ENCODE measurements at regions not wholly inside any gene's neighbourhood (a gene's known extent, or its start where the extent isn't known, plus 50 kb on each side); places are given as distances from the start of the nearest gene placed in this dataset.

DNA sequence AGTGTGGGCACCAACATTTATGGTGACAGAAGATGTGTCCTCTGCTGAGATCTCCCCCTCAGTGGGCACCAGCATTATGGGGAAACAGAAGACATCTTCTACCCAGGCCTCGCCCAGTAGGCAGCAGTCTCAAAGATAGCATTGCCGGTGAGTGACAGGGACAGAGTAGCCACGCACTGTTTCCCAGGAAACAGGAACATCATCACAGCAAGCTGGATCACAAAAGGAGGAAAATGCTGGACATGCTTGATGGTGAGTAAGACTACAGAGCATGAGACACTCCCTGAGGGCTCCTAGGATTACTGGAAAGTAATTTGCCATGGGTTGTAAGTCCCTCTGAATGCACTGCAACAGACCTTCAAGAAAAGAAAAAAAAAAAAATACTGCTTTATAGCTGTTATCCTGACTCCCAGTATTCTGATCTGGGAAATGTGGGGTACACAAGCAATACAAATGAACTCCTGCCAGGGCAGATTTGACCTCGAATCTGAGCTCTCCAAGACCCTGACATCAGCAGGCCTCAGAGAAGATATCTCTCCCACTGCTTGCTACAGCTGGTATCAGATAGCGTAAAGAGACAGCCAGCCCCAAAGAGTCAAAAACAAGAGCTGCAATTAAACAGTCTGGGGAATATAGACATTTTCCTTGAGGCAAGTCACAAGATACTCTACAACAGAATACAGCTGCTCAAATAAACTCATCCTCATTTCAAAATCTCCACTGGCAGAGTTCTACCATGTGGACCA lies 180.4 kb downstream of the RBM26 start:
- no peak for TF ChIP-seq EZH2 (IDR thresholded peaks at IDR 0.05; ENCODE audit: borderline replicate concordance, low read length)
- TF ChIP-seq, protein P1, sequence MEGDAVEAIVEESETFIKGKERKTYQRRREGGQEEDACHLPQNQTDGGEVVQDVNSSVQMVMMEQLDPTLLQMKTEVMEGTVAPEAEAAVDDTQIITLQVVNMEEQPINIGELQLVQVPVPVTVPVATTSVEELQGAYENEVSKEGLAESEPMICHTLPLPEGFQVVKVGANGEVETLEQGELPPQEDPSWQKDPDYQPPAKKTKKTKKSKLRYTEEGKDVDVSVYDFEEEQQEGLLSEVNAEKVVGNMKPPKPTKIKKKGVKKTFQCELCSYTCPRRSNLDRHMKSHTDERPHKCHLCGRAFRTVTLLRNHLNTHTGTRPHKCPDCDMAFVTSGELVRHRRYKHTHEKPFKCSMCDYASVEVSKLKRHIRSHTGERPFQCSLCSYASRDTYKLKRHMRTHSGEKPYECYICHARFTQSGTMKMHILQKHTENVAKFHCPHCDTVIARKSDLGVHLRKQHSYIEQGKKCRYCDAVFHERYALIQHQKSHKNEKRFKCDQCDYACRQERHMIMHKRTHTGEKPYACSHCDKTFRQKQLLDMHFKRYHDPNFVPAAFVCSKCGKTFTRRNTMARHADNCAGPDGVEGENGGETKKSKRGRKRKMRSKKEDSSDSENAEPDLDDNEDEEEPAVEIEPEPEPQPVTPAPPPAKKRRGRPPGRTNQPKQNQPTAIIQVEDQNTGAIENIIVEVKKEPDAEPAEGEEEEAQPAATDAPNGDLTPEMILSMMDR (IDR thresholded peaks at IDR 0.05; ENCODE audit: low read length) = no peak
- Histone ChIP-seq H4K20me1 (ENCODE audit: insufficient read depth, low read length) (no peaks in the 10 kb centered on the region), H3F3A (ENCODE audit: insufficient read depth, low read length) (no peaks in the 10 kb centered on the region), H3K4me1 (ENCODE audit: insufficient read depth, low read length, severe bottlenecking) (no peaks in the 10 kb centered on the region), H3K4me2 (ENCODE audit: low read length) (no peak overlapping the region), H3K9ac (ENCODE audit: low read length) (no peak overlapping the region), H3K27ac (ENCODE audit: low read depth, low read length, poor library complexity, severe bottlenecking) (no peak overlapping the region), H2AFZ (ENCODE audit: low read length) (no peak overlapping the region), H3K27me3 (ENCODE audit: insufficient read depth, low read length) (no peaks in the 10 kb centered on the region), H3K79me2 (ENCODE audit: insufficient read depth, low read length) (no peaks in the 10 kb centered on the region), H3K9me3 (ENCODE audit: low read length) (no peaks in the 10 kb centered on the region), H3K36me3 (ENCODE audit: insufficient read depth, low read length) (no peaks in the 10 kb centered on the region), H3K4me3 (ENCODE audit: low read depth, low read length, poor library complexity, severe bottlenecking) (no peak overlapping the region), H3K9me2 (ENCODE audit: low read depth, low read length) (no peaks in the 10 kb centered on the region)

DNA sequence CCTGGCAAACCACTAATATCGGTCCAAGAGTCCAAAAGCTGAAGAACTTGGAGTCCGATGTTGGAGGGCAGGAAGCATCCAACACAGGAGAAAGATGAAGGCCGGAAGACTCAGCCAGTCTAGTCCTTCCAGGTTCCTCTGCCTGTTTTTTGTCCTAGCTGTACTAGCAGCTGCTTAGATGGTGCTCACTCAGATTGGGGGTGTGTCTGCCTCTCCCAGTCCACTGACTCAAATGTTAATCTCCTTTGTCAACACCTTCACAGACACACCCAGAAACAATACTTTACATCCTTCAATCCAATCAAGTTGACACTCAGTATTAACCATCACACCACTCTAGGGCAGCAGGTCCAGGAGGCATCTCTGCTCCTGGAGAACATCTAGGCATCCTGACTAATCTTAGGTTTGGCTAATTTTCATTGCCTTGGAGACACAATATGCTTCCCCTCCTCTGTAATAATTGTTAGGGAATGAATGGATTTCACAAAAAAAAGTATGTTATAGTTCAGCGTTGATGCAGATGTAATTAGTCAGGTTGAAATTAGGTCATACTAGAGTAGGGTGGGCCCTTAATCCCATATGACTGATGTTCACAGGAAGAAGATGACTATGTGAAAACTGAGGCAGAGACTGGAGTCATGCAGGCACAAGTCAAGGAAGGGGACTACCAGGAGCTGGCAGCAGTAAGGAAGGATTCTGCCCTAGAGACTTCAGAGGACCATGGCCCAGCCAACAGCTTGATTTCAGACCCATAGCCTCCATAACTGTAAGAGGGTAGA lies 183.4 kb downstream of the RBM26 start:
- H4K20me1 ChIP-seq (ENCODE audit: insufficient read depth, low read length) = no peaks in the 10 kb centered on the region
- no peaks in the 10 kb centered on the region for H3K9me3 ChIP-seq (ENCODE audit: low read length)
- H3K4me1 ChIP-seq (ENCODE audit: insufficient read depth, low read length, severe bottlenecking) = no peaks in the 10 kb centered on the region
- no peaks in the 10 kb centered on the region for H3K9me2 ChIP-seq (ENCODE audit: low read depth, low read length)
- no peak overlapping the region for H3K27ac ChIP-seq (ENCODE audit: low read depth, low read length, poor library complexity, severe bottlenecking)
- TF ChIP-seq, protein P1 (IDR thresholded peaks at IDR 0.05; ENCODE audit: low read length) = no peak
- TF ChIP-seq EZH2 (IDR thresholded peaks at IDR 0.05; ENCODE audit: borderline replicate concordance, low read length) = no peak
- no peak overlapping the region for H3K4me3 ChIP-seq (ENCODE audit: low read depth, low read length, poor library complexity, severe bottlenecking)
- no peaks in the 10 kb centered on the region for H3K36me3 ChIP-seq (ENCODE audit: insufficient read depth, low read length)
- no peak overlapping the region for H2AFZ ChIP-seq (ENCODE audit: low read length)
- no peaks in the 10 kb centered on the region for H3K79me2 ChIP-seq (ENCODE audit: insufficient read depth, low read length)
- no peak overlapping the region for H3K9ac ChIP-seq (ENCODE audit: low read length)
- H3K27me3 ChIP-seq (ENCODE audit: insufficient read depth, low read length) = no peaks in the 10 kb centered on the region
- no peaks in the 10 kb centered on the region for H3F3A ChIP-seq (ENCODE audit: insufficient read depth, low read length)
- H3K4me2 ChIP-seq (ENCODE audit: low read length) = no peak overlapping the region

DNA sequence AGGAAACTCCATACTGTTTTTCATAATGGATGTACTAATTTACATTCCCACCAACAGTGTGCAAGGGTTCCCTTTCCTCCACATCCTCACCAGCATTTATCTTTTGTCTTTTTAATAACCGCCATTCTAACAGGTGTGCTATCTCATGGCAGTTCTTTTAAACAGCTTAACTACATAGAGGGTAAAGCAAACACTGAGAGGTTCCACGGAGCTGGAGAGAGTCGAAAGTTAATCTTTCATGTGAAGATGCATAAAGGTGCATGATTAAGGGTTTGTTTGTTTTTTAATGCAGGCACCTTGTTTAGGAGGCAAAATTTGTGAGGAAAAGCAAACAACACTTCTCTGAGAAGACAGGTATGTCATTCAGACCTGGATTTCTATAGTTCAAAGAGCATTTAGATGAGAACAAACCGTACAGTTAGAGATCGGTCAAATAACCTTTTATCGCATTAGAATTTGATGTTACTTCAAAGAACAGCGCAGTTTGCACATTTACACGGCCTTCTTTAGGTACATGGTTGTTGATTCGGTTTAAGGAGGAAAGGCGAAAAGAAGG lies 193.9 kb downstream of the RBM26 start:
- Histone ChIP-seq H3K4me1 (ENCODE audit: insufficient read depth, low read length, severe bottlenecking) (no peaks in the 10 kb centered on the region), H3K79me2 (ENCODE audit: insufficient read depth, low read length) (no peaks in the 10 kb centered on the region), H3K36me3 (ENCODE audit: insufficient read depth, low read length) (no peaks in the 10 kb centered on the region), H3K27ac (ENCODE audit: low read depth, low read length, poor library complexity, severe bottlenecking) (no peak overlapping the region), H3K9ac (ENCODE audit: low read length) (no peak overlapping the region), H4K20me1 (ENCODE audit: insufficient read depth, low read length) (no peaks in the 10 kb centered on the region), H2AFZ (ENCODE audit: low read length) (no peak overlapping the region), H3K9me2 (ENCODE audit: low read depth, low read length) (no peaks in the 10 kb centered on the region), H3K4me3 (ENCODE audit: low read depth, low read length, poor library complexity, severe bottlenecking) (no peak overlapping the region), H3F3A (ENCODE audit: insufficient read depth, low read length) (no peaks in the 10 kb centered on the region), H3K9me3 (ENCODE audit: low read length) (no peaks in the 10 kb centered on the region), H3K4me2 (ENCODE audit: low read length) (no peak overlapping the region), H3K27me3 (ENCODE audit: insufficient read depth, low read length) (no peaks in the 10 kb centered on the region)
- TF ChIP-seq EZH2 (IDR thresholded peaks at IDR 0.05; ENCODE audit: borderline replicate concordance, low read length) = no peak
- TF ChIP-seq, protein P1 (IDR thresholded peaks at IDR 0.05; ENCODE audit: low read length) = no peak
